ENCODE measurements at regions not wholly inside any gene's neighbourhood (a gene's known extent, or its start where the extent isn't known, plus 50 kb on each side); places are given as distances from the start of the nearest gene placed in this dataset.

DNA sequence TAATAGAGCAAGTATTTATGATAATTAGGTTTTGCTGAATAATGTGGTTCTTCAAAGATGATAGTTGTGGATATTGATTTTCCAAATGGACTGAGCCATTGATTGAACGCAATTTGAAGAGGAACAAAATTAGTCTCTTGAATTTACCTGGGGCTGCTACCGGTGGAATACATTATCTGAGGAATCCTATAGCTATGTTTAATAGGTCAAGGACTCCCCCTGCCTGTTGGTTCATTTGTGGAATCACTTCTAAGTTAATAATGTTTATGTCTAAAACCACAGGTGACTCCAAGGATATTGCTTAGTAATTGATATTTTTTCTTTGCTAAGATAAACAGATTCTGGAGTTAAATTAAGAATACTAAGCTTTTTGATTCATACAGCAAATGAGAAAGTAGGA is 576.0 kb upstream of the PABPC4L start:
- no peak for TF ChIP-seq EZH2 (IDR thresholded peaks at IDR 0.05)
- no peak for TF ChIP-seq POLR2AphosphoS5 (IDR thresholded peaks at IDR 0.05; ENCODE audit: borderline replicate concordance, low read depth, low read length)

All from SK-N-MC (cell line).